GM18498 (cell line): ENCODE measurements at regions not wholly inside any gene's neighbourhood (a gene's known extent, or its start where the extent isn't known, plus 50 kb on each side); places are given as distances from the start of the nearest gene placed in this dataset.

Experiments
- ATAC-seq: cut with Tn5 transposase; IDR thresholded peaks from one replicate; pipeline ENCODE4 v1.9.1; 2021; ENCODE audit warnings: mild to moderate bottlenecking, moderate library complexity; ENCODE audit not compliant: unreplicated experiment

- no peak for ATAC-seq
Observed at GRCh38 chr4:80124246-80125211, 51.5 kb upstream of the ANTXR2 start.
